HepG2 (cell line): ENCODE measurements at regions not wholly inside any gene's neighbourhood (a gene's known extent, or its start where the extent isn't known, plus 50 kb on each side); places are given as distances from the start of the nearest gene placed in this dataset.

Experiments
- BRCA1 ChIP-seq: sonication (generic); formaldehyde crosslinking; IDR thresholded peaks from 2 replicates; pipeline ENCODE4 v1.4.0; 2020; ENCODE audit warnings: missing genetic modification reagents
- CENPT ChIP-seq: sonication (generic); formaldehyde crosslinking; IDR thresholded peaks from 2 replicates; pipeline ENCODE4 v1.8.0; 2022; ENCODE audit warnings: low read depth, mild to moderate bottlenecking, moderate library complexity, missing genetic modification reagents
- FOSL1 ChIP-seq: sonication (generic); formaldehyde crosslinking; IDR thresholded peaks from 2 replicates; pipeline ENCODE4 v1.9.0; 2021; ENCODE audit warnings: missing genetic modification reagents, borderline replicate concordance
- HNRNPK ChIP-seq: fragments of 200-400 bp; formaldehyde crosslinking; IDR thresholded peaks from 2 replicates; pipeline ENCODE4 v1.6.1; 2018; ENCODE audit warnings: low read length, low read depth, moderate library complexity, mild to moderate bottlenecking; ENCODE audit not compliant: poor library complexity, severe bottlenecking
- HOXA5 ChIP-seq: sonication (generic); formaldehyde crosslinking; IDR thresholded peaks from 2 replicates; pipeline ENCODE4 v1.4.0; 2020; ENCODE audit warnings: missing genetic modification reagents
- MEIS1 ChIP-seq: sonication (generic); formaldehyde crosslinking; IDR thresholded peaks from 2 replicates; pipeline ENCODE4 v1.9.0; 2021; ENCODE audit warnings: mild to moderate bottlenecking, missing genetic modification reagents, moderate library complexity, borderline replicate concordance
- NFKBIZ ChIP-seq: IDR thresholded peaks from 2 replicates; pipeline ENCODE4 v1.6.1; 2018; ENCODE audit warnings: missing genetic modification reagents, missing compliant biosample characterization
- PAX8 ChIP-seq: sonication (generic); formaldehyde crosslinking; IDR thresholded peaks from 2 replicates; pipeline ENCODE4 v1.8.0; 2022; ENCODE audit warnings: mild to moderate bottlenecking, missing genetic modification reagents, borderline replicate concordance
- SP1 ChIP-seq, 2 experiments: fragments of 450-650 bp in 1 of 2; sonication (generic) in 1 of 2; formaldehyde crosslinking in 1 of 2; IDR thresholded peaks; 2 replicates each; pipeline versions ENCODE4 v1.4.0 to v1.6.1; 2016 to 2020; ENCODE audit warnings: missing genetic modification reagents in 1 of 2
- XRCC5 ChIP-seq: fragments of 200-400 bp; formaldehyde crosslinking; optimal IDR thresholded peaks from 2 replicates; pipeline ENCODE3; 2017; ENCODE audit warnings: mild to moderate bottlenecking, low read length
- ZNF251 ChIP-seq: sonication (generic); formaldehyde crosslinking; IDR thresholded peaks from 2 replicates; pipeline ENCODE4 v1.9.0; 2021; ENCODE audit warnings: mild to moderate bottlenecking, missing genetic modification reagents
- ZNF510 ChIP-seq: sonication (generic); formaldehyde crosslinking; IDR thresholded peaks from 2 replicates; pipeline ENCODE4 v1.4.0; 2020; ENCODE audit warnings: low read depth, mild to moderate bottlenecking, missing genetic modification reagents
- ZNF577 ChIP-seq: sonication (generic); formaldehyde crosslinking; IDR thresholded peaks from 2 replicates; pipeline ENCODE4 v1.4.0; 2020; ENCODE audit warnings: mild to moderate bottlenecking, low read depth, missing genetic modification reagents, borderline replicate concordance
- ZNF720 ChIP-seq: sonication (generic); formaldehyde crosslinking; IDR thresholded peaks from 2 replicates; pipeline ENCODE4 v1.4.0; 2020; ENCODE audit warnings: missing genetic modification reagents
- ZNF773 ChIP-seq: sonication (generic); formaldehyde crosslinking; IDR thresholded peaks from 2 replicates; pipeline ENCODE4 v1.4.0; 2020; ENCODE audit warnings: missing genetic modification reagents, borderline replicate concordance
- ZNF792 ChIP-seq: IDR thresholded peaks from 2 replicates; pipeline ENCODE4 v1.6.1; 2016
- ZNF879 ChIP-seq: sonication (generic); formaldehyde crosslinking; IDR thresholded peaks from 2 replicates; pipeline ENCODE4 v1.8.1; 2023; ENCODE audit warnings: missing genetic modification reagents
- TF ChIP-seq, protein P1 (sequence below): sonication (generic); formaldehyde crosslinking; IDR thresholded peaks from 2 replicates; pipeline ENCODE4 v1.5.1; 2020; ENCODE audit warnings: mild to moderate bottlenecking, missing genetic modification reagents, moderate library complexity
- TF ChIP-seq, protein P2 (sequence below): sonication (generic); formaldehyde crosslinking; IDR thresholded peaks from 2 replicates; pipeline ENCODE4 v1.5.0; 2020; ENCODE audit warnings: missing genetic modification reagents, mild to moderate bottlenecking, borderline replicate concordance
- TF ChIP-seq, protein P3 (sequence below): sonication (generic); formaldehyde crosslinking; IDR thresholded peaks from 2 replicates; pipeline ENCODE4 v1.4.0; 2020; ENCODE audit warnings: mild to moderate bottlenecking, missing genetic modification reagents
- TF ChIP-seq, protein P4 (sequence below): sonication (generic); formaldehyde crosslinking; IDR thresholded peaks from 2 replicates; pipeline ENCODE4 v1.4.0; 2020; ENCODE audit warnings: mild to moderate bottlenecking, missing genetic modification reagents
- TF ChIP-seq, protein P5 (sequence below): sonication (generic); formaldehyde crosslinking; IDR thresholded peaks from 2 replicates; pipeline ENCODE4 v1.8.1; 2023; ENCODE audit warnings: mild to moderate bottlenecking, moderate library complexity, missing genetic modification reagents

DNA sequence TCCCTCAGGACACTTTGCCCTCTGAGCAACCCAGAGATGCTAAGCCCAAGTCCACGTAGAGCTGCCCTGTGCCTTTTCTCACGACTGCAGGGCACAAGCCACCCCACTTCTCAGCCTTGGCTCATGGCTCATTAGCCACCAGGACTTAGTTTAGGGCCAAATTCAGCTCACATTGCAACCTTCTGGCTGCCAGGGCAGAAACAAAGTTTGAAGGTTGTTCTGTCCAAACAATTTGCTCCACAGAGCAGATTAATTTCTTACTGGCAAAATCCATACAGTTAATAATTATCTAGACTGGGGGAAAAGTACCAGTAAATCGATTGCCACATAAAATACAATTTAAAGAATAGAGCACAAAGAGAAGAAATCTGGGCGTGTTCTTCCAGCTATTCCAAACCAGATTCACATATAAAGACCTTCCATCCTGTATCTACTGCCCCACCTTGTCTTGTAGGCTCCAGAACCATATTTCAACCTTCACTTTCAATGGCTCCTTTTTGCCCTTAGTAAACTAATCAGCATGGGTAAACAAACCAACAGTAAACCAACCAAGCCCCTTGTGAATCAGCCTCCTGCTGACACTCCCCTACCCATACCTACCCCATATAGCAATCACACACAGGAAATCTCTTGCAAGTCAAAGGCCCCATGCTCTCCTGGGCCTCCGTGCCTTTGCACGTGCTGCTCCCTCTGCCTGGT lies 101.9 kb downstream of the QRSL1 start (continued):
- TF ChIP-seq, protein P1, sequence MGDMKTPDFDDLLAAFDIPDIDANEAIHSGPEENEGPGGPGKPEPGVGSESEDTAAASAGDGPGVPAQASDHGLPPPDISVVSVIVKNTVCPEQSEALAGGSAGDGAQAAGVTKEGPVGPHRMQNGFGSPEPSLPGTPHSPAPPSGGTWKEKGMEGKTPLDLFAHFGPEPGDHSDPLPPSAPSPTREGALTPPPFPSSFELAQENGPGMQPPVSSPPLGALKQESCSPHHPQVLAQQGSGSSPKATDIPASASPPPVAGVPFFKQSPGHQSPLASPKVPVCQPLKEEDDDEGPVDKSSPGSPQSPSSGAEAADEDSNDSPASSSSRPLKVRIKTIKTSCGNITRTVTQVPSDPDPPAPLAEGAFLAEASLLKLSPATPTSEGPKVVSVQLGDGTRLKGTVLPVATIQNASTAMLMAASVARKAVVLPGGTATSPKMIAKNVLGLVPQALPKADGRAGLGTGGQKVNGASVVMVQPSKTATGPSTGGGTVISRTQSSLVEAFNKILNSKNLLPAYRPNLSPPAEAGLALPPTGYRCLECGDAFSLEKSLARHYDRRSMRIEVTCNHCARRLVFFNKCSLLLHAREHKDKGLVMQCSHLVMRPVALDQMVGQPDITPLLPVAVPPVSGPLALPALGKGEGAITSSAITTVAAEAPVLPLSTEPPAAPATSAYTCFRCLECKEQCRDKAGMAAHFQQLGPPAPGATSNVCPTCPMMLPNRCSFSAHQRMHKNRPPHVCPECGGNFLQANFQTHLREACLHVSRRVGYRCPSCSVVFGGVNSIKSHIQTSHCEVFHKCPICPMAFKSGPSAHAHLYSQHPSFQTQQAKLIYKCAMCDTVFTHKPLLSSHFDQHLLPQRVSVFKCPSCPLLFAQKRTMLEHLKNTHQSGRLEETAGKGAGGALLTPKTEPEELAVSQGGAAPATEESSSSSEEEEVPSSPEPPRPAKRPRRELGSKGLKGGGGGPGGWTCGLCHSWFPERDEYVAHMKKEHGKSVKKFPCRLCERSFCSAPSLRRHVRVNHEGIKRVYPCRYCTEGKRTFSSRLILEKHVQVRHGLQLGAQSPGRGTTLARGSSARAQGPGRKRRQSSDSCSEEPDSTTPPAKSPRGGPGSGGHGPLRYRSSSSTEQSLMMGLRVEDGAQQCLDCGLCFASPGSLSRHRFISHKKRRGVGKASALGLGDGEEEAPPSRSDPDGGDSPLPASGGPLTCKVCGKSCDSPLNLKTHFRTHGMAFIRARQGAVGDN, result peak; percentile 84
- TF ChIP-seq ZNF879 (CRISPR knock-in tag) (no peak; the same call in 1 of the 2 replicates), CENPT (CRISPR knock-in tag) (no peak), HOXA5 (CRISPR knock-in tag) (0 out of 2 replicates have a peak, but pooled peaks have one; percentile 18), NFKBIZ (CRISPR knock-in tag) (0 out of 2 replicates have a peak, but pooled peaks have one; percentile 44), FOSL1 (no peak), MEIS1 (CRISPR knock-in tag) (0 out of 2 replicates have a peak, but pooled peaks have one; percentile 51), ZNF510 (0 out of 2 replicates have a peak, but pooled peaks have one; percentile 55), XRCC5 (no peak), HNRNPK (no peak), ZNF773 (CRISPR knock-in tag) (no peak), SP1 (IDR thresholded peaks at IDR 0.05) (no peak), SP1 (CRISPR knock-in tag; IDR thresholded peaks at IDR 0.05) (no peak), ZNF577 (CRISPR knock-in tag) (no peak), ZNF720 (CRISPR knock-in tag) (no peak), BRCA1 (CRISPR knock-in tag) (no peak), ZNF251 (CRISPR knock-in tag) (no peak), ZNF792 (CRISPR knock-in tag) (0 out of 2 replicates have a peak, but pooled peaks have one; percentile 33), PAX8 (no peak)
- TF ChIP-seq, protein P2, sequence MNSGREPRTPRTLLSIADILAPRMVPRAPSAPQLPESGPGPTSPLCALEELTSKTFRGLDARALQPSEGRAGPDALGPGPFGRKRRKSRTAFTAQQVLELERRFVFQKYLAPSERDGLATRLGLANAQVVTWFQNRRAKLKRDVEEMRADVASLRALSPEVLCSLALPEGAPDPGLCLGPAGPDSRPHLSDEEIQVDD, result no peak
- TF ChIP-seq, protein P3, sequence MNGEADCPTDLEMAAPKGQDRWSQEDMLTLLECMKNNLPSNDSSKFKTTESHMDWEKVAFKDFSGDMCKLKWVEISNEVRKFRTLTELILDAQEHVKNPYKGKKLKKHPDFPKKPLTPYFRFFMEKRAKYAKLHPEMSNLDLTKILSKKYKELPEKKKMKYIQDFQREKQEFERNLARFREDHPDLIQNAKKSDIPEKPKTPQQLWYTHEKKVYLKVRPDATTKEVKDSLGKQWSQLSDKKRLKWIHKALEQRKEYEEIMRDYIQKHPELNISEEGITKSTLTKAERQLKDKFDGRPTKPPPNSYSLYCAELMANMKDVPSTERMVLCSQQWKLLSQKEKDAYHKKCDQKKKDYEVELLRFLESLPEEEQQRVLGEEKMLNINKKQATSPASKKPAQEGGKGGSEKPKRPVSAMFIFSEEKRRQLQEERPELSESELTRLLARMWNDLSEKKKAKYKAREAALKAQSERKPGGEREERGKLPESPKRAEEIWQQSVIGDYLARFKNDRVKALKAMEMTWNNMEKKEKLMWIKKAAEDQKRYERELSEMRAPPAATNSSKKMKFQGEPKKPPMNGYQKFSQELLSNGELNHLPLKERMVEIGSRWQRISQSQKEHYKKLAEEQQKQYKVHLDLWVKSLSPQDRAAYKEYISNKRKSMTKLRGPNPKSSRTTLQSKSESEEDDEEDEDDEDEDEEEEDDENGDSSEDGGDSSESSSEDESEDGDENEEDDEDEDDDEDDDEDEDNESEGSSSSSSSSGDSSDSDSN, result no peak
- TF ChIP-seq, protein P4, sequence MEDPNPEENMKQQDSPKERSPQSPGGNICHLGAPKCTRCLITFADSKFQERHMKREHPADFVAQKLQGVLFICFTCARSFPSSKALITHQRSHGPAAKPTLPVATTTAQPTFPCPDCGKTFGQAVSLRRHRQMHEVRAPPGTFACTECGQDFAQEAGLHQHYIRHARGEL (CRISPR knock-in tag), result no peak
- TF ChIP-seq, protein P5, sequence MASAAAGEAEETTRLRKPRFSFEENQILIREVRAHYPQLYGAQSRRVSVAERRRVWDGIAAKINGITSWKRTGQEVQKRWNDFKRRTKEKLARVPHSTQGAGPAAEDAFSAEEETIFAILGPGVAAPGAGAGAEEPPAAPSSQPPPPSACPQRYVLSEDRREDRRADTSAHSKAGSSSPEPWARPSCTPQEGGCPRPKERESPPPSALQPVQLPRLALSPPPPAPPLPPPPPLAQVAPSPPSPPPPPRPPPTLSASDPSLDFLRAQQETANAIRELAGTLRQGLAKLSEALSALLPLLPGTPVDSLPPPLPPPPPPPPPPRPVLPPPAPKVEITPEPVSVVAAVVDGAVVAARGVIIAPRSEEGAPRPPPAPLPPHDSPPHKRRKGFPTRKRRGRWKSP, result peak; percentile 71; the same call in 1 of the 2 replicates
